H1 (cell line): ENCODE measurements at regions not wholly inside any gene's neighbourhood (a gene's known extent, or its start where the extent isn't known, plus 50 kb on each side); places are given as distances from the start of the nearest gene placed in this dataset.

ENCODE experiments used
- CTCF ChIA-PET: fragments of 300-600 bp; sonication (Branson Sonifier 250); formaldehyde crosslinking; loops from one replicate; lab custom pipeline; 2021; ENCODE audit not compliant: partially characterized antibody; lab: Charles Lee
- POLR2A ChIA-PET: fragments of 300-600 bp; sonication (Branson Sonifier 250); formaldehyde crosslinking; loops from one replicate; lab custom pipeline; 2021; ENCODE audit warnings: inconsistent platforms; ENCODE audit not compliant: partially characterized antibody; lab: Charles Lee
- DNase-seq, 2 experiments: peaks; one replicate each; pipeline versions ENCODE4 v3.0.0 to v3.0.0-alpha.2; 2010 to 2022; ENCODE audit warnings: low spot score in 2 of 2, low read depth in 1 of 2, mixed read lengths in 1 of 2
- FAIRE-seq: peaks from 2 replicates; lab custom pipeline; 2011; peaks lifted over from hg19 to GRCh38; lab: Jason Lieb, UNC
- H2AFZ ChIP-seq: 2 replicates; pipeline ENCODE4 v1.8.1; 2012; ENCODE audit warnings: low read length, inconsistent platforms
- H2AK5ac ChIP-seq: 2 replicates; pipeline ENCODE4 v1.6.1; 2013; ENCODE audit warnings: low read depth, low read length
- H2BK120ac ChIP-seq: replicated peaks from 2 replicates; pipeline ENCODE3; 2013; ENCODE audit warnings: low read depth, low read length, inconsistent platforms
- H2BK12ac ChIP-seq: 2 replicates; pipeline ENCODE4 v1.6.1; 2013; ENCODE audit warnings: low read depth, low read length
- H2BK15ac ChIP-seq: 2 replicates; pipeline ENCODE4 v1.6.1; 2013; ENCODE audit warnings: low read length
- H2BK20ac ChIP-seq: 2 replicates; pipeline ENCODE4 v1.6.1; 2013; ENCODE audit warnings: low read length
- H2BK5ac ChIP-seq: 2 replicates; pipeline ENCODE4 v1.6.1; 2013; ENCODE audit warnings: low read depth, low read length
- H3K14ac ChIP-seq: 2 replicates; pipeline ENCODE4 v1.6.1; 2013; ENCODE audit warnings: inconsistent platforms; ENCODE audit not compliant: insufficient read length
- H3K18ac ChIP-seq: 2 replicates; pipeline ENCODE4 v1.6.1; 2013; ENCODE audit warnings: low read length; ENCODE audit errors: extremely low read depth
- H3K23ac ChIP-seq: 2 replicates; pipeline ENCODE4 v1.6.1; 2013; ENCODE audit warnings: inconsistent platforms; ENCODE audit not compliant: insufficient read length
- H3K23me2 ChIP-seq: 2 replicates; pipeline ENCODE4 v1.6.1; 2013; ENCODE audit warnings: low read depth, low read length
- H3K27ac ChIP-seq: 2 replicates; pipeline ENCODE4 v1.6.1; 2011; ENCODE audit warnings: low read depth, low read length, inconsistent platforms
- H3K27me3 ChIP-seq, 4 experiments: replicated peaks in 1 of 4; 1 replicate in 1 of 4; 2 replicates in 3 of 4; pipeline versions ENCODE4 v1.6.1 to v1.8.1; 2011 to 2013; ENCODE audit warnings: low read length in 3 of 4, mild to moderate bottlenecking in 3 of 4, inconsistent platforms in 2 of 4, mixed read lengths in 2 of 4, moderate library complexity in 1 of 4; ENCODE audit not compliant: control insufficient read depth in 3 of 4, insufficient read depth in 3 of 4; ENCODE audit errors: extremely low read depth in 1 of 4
- H3K36me3 ChIP-seq, 4 experiments: 2 replicates each; pipeline versions ENCODE4 v1.6.1 to v1.8.1; 2011 to 2013; ENCODE audit warnings: mild to moderate bottlenecking in 4 of 4, low read length in 3 of 4, moderate library complexity in 2 of 4, control low read depth in 1 of 4, inconsistent platforms in 1 of 4; ENCODE audit not compliant: insufficient read depth in 4 of 4, control insufficient read depth in 2 of 4
- H3K4ac ChIP-seq: replicated peaks from 2 replicates; pipeline ENCODE3; 2013; ENCODE audit warnings: low read length, low read depth, mixed read lengths, inconsistent platforms; ENCODE audit not compliant: insufficient read length
- H3K4me1 ChIP-seq, 4 experiments: replicated peaks in 1 of 4; 1 replicate in 1 of 4; 2 replicates in 3 of 4; pipeline versions ENCODE4 v1.6.1 to v1.8.1; 2011 to 2013; ENCODE audit warnings: low read length in 3 of 4, inconsistent platforms in 2 of 4, mixed read lengths in 1 of 4; ENCODE audit not compliant: insufficient read depth in 4 of 4, control insufficient read depth in 3 of 4
- H3K4me2 ChIP-seq, 2 experiments: 2 replicates each; pipeline versions ENCODE4 v1.6.1 to v1.8.1; 2011 to 2013; ENCODE audit warnings: low read depth in 2 of 2, low read length in 2 of 2, control low read depth in 1 of 2, inconsistent platforms in 1 of 2, mild to moderate bottlenecking in 1 of 2; ENCODE audit not compliant: insufficient read depth in 1 of 2
- H3K4me3 ChIP-seq, 4 experiments: fragments of 200-600, 300-600 bp in 1 of 4; sonication (generic), shearing (Covaris generic), sonication (Bioruptor Twin) in 1 of 4; 2 replicates each; pipeline versions ENCODE4 v1.5.1 to v1.8.1; 2011 to 2016; ENCODE audit warnings: low read length in 4 of 4, low read depth in 3 of 4, control low read depth in 2 of 4, inconsistent platforms in 2 of 4, mild to moderate bottlenecking in 2 of 4, mixed read lengths in 1 of 4, moderate library complexity in 1 of 4; ENCODE audit not compliant: insufficient read depth in 2 of 4; ENCODE audit errors: extremely low read depth in 1 of 4
- H3K56ac ChIP-seq: replicated peaks from 2 replicates; pipeline ENCODE3; 2013; ENCODE audit warnings: low read depth, mild to moderate bottlenecking, mixed read lengths, low read length, inconsistent platforms; ENCODE audit not compliant: insufficient read length
- H3K79me1 ChIP-seq: 2 replicates; pipeline ENCODE4 v1.6.1; 2013; ENCODE audit warnings: low read depth, low read length, control low read depth
- H3K79me2 ChIP-seq, 2 experiments: 2 replicates each; pipeline versions ENCODE4 v1.6.1 to v1.8.1; 2012 to 2013; ENCODE audit warnings: low read length in 2 of 2, mild to moderate bottlenecking in 2 of 2, inconsistent platforms in 1 of 2; ENCODE audit not compliant: insufficient read depth in 2 of 2, control insufficient read depth in 1 of 2
- H3K9ac ChIP-seq, 4 experiments: replicated peaks in 1 of 4; 1 replicate in 1 of 4; 2 replicates in 3 of 4; pipeline versions ENCODE4 v1.6.1 to v1.8.1; 2011 to 2013; ENCODE audit warnings: low read depth in 3 of 4, low read length in 3 of 4, control low read depth in 2 of 4, mild to moderate bottlenecking in 2 of 4, moderate library complexity in 2 of 4, inconsistent platforms in 1 of 4; ENCODE audit errors: extremely low read depth in 1 of 4
- H3K9me3 ChIP-seq, 2 experiments: 2 replicates each; pipeline versions ENCODE4 v1.6.1 to v1.8.1; 2012 to 2013; ENCODE audit warnings: mild to moderate bottlenecking in 2 of 2, moderate library complexity in 2 of 2, control low read depth in 1 of 2, inconsistent platforms in 1 of 2, low read depth in 1 of 2, low read length in 1 of 2, mixed read lengths in 1 of 2; ENCODE audit not compliant: insufficient read depth in 2 of 2
- H4K20me1 ChIP-seq, 2 experiments: replicated peaks in 1 of 2; 2 replicates each; pipeline versions ENCODE3 to v1.8.1; 2011 to 2013; ENCODE audit warnings: inconsistent platforms in 2 of 2, low read length in 2 of 2, mild to moderate bottlenecking in 1 of 2; ENCODE audit not compliant: insufficient read depth in 2 of 2, control insufficient read depth in 1 of 2
- H4K5ac ChIP-seq: 2 replicates; pipeline ENCODE4 v1.6.1; 2013; ENCODE audit warnings: low read length, low read depth, mixed read lengths, inconsistent platforms; ENCODE audit not compliant: insufficient read length
- H4K8ac ChIP-seq: 2 replicates; pipeline ENCODE4 v1.8.0; 2013; ENCODE audit warnings: mild to moderate bottlenecking, moderate library complexity, low read length, inconsistent platforms; ENCODE audit not compliant: insufficient read depth; ENCODE audit errors: extremely low read depth
- H4K91ac ChIP-seq: replicated peaks from 2 replicates; pipeline ENCODE3; 2013; ENCODE audit warnings: low read length, mixed read lengths, inconsistent platforms; ENCODE audit not compliant: insufficient read length
- BRCA1 ChIP-seq: IDR thresholded peaks from 2 replicates; pipeline ENCODE4 v1.6.1; 2012; ENCODE audit warnings: low read depth, low read length, improper control_type of control experiment
- CHD1 ChIP-seq: IDR thresholded peaks from 2 replicates; pipeline ENCODE4 v1.6.1; 2012; ENCODE audit warnings: low read depth, low read length, improper control_type of control experiment
- EZH2 ChIP-seq: fragments of 200-600 bp; sonication (generic); IDR thresholded peaks from 2 replicates; pipeline ENCODE4 v1.7.1; 2012; ENCODE audit warnings: low read depth, mild to moderate bottlenecking, moderate library complexity, low read length, inconsistent platforms; ENCODE audit not compliant: severe bottlenecking
- JUND ChIP-seq: IDR thresholded peaks from 2 replicates; pipeline ENCODE4 v1.6.1; 2011; ENCODE audit warnings: mild to moderate bottlenecking, improper control_type of control experiment, low read length
- KDM1A ChIP-seq: fragments of 200-600, 300-600 bp; sonication (generic); IDR thresholded peaks from 2 replicates; pipeline ENCODE4 v1.7.1; 2016; ENCODE audit warnings: mild to moderate bottlenecking, low read length, borderline replicate concordance
- MAFK ChIP-seq: IDR thresholded peaks from 2 replicates; pipeline ENCODE4 v1.6.1; 2012; ENCODE audit warnings: low read depth, mild to moderate bottlenecking, improper control_type of control experiment, low read length
- NANOG ChIP-seq: IDR thresholded peaks from 2 replicates; pipeline ENCODE4 v1.6.1; 2011; ENCODE audit warnings: low read length, low read depth, mild to moderate bottlenecking, inconsistent platforms; ENCODE audit not compliant: insufficient read depth, poor library complexity, severe bottlenecking
- RBBP5 ChIP-seq: IDR thresholded peaks from 2 replicates; pipeline ENCODE4 v1.7.1; 2012; ENCODE audit warnings: low read depth, mild to moderate bottlenecking, inconsistent platforms, low read length, moderate library complexity, borderline replicate concordance
- TAF1 ChIP-seq: IDR thresholded peaks from 2 replicates; pipeline ENCODE4 v1.6.1; 2011; ENCODE audit warnings: mild to moderate bottlenecking, low read depth, low read length
- TAF7 ChIP-seq: optimal IDR thresholded peaks from 2 replicates; pipeline ENCODE3; 2011; ENCODE audit warnings: low read depth, mild to moderate bottlenecking, inconsistent platforms, low read length, moderate library complexity, borderline replicate concordance
- TBP ChIP-seq: IDR thresholded peaks from 2 replicates; pipeline ENCODE4 v1.6.1; 2011; ENCODE audit warnings: low read depth, low read length, improper control_type of control experiment
- TCF12 ChIP-seq: IDR thresholded peaks from 2 replicates; pipeline ENCODE4 v1.6.1; 2011; ENCODE audit warnings: low read depth, mild to moderate bottlenecking, low read length
- WGBS, 2 experiments: shearing (Covaris generic) in 1 of 2; methylation state at CpG; one replicate each; pipeline versions ENCODE4 v1.1.6 to v1.1.7; 2013 to 2015; ENCODE audit warnings: low lambda C conversion rate in 2 of 2, mixed read lengths in 2 of 2, inconsistent platforms in 1 of 2, low coverage in 1 of 2, missing lambda C conversion rate in 1 of 2; ENCODE audit not compliant: insufficient replicate concordance in 2 of 2, insufficient coverage in 1 of 2, insufficient read length in 1 of 2; ENCODE audit errors: extremely low coverage in 1 of 2, missing lambda C conversion rate in 1 of 2; 5-methylcytosine and 5-hydroxymethylcytosine counted together
- TF ChIP-seq, protein P1 (sequence below): IDR thresholded peaks from 2 replicates; pipeline ENCODE4 v1.6.1; 2011; ENCODE audit warnings: low read length, improper control_type of control experiment
- TF ChIP-seq, protein P2 (sequence below): IDR thresholded peaks from 2 replicates; pipeline ENCODE4 v1.6.1; 2012; ENCODE audit warnings: inconsistent platforms

DNA sequence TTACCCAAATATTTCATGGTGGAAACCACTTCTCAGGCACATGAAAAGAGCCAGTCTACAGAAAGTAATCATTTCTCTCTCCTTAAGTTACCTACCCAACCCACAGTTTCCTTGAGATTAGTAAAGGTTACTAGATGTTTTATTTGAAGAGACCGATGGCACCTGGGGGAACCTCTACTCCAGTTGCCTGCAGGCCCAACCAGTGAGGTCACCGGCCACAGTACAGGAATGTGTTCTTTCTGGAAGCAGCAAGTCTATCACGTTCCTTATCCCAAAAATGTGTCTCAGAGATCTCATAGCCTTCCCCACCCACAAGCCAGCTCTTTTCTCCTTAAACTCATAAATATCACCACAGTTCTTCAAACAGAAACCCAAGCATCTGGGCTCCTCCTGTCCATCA lies 316.1 kb downstream of the COG6 start:
- Histone ChIP-seq H2AK5ac (no peak overlapping the region), H2BK20ac (no peak overlapping the region), H2BK12ac (no peak overlapping the region), H3K36me3 (no peaks in the 10 kb centered on the region), H3K9ac (no peak overlapping the region), H3K79me2 (no peaks in the 10 kb centered on the region), H3K23me2 (no peaks in the 10 kb centered on the region; the same call in 1 of the 2 replicates), H3K9me3 (no peaks in the 10 kb centered on the region), H3K4me3 (no peak overlapping the region), H3K79me1 (no peaks in the 10 kb centered on the region), H4K8ac (no peak overlapping the region), H3K18ac (no peak overlapping the region), H3K56ac (no peak overlapping the region), H3K4ac (no peak overlapping the region), H3K27me3 (no peaks in the 10 kb centered on the region), H4K20me1 (no peaks in the 10 kb centered on the region), H2BK120ac (no peak overlapping the region), H3K4me2 (no peak overlapping the region), H3K27ac (no peak overlapping the region), H4K91ac (no peak overlapping the region), H2AFZ (no peak overlapping the region), H4K5ac (no peak overlapping the region), H2BK5ac (no peak overlapping the region), H3K23ac (no peak overlapping the region), H3K14ac (no peak overlapping the region), H3K4me1 (no peaks in the 10 kb centered on the region), H2BK15ac (no peak overlapping the region)
- WGBS, 2 experiments: 94% methylated on average over 3 of the region's 3 CpGs; no CpG with 5 or more reads in 1 of the 2 experiments
- POLR2A ChIA-PET: no interaction called here
- CTCF ChIA-PET: no interaction called here
- FAIRE-seq: no peak
- no peak for DNase-seq
- TF ChIP-seq, protein P1, sequence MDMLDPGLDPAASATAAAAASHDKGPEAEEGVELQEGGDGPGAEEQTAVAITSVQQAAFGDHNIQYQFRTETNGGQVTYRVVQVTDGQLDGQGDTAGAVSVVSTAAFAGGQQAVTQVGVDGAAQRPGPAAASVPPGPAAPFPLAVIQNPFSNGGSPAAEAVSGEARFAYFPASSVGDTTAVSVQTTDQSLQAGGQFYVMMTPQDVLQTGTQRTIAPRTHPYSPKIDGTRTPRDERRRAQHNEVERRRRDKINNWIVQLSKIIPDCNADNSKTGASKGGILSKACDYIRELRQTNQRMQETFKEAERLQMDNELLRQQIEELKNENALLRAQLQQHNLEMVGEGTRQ: no peak
- TF ChIP-seq NANOG (no peak), TBP (no peak), JUND (no peak), RBBP5 (no peak), TAF7 (no peak), TAF1 (no peak), CHD1 (no peak), MAFK (no peak), EZH2 (no peak), KDM1A (no peak), TCF12 (no peak), BRCA1 (no peak)
- TF ChIP-seq, protein P2, sequence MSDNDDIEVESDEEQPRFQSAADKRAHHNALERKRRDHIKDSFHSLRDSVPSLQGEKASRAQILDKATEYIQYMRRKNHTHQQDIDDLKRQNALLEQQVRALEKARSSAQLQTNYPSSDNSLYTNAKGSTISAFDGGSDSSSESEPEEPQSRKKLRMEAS: no peak
